GM21390 (cell line): ENCODE measurements at regions not wholly inside any gene's neighbourhood (a gene's known extent, or its start where the extent isn't known, plus 50 kb on each side); places are given as distances from the start of the nearest gene placed in this dataset.

Source experiments
- ATAC-seq: cut with Tn5 transposase; IDR thresholded peaks from one replicate; pipeline ENCODE4 v1.9.1; 2021; ENCODE audit not compliant: unreplicated experiment

GRCh38 chr4:37740546-37740945, 54.4 kb upstream of the RELL1 start:
- no peak for ATAC-seq

- no peak for ATAC-seq
Observed at GRCh38 chr4:37737466-37737865, 51.3 kb upstream of the RELL1 start.
